Endothelial cell of umbilical vein (primary cell): ENCODE measurements at regions not wholly inside any gene's neighbourhood (a gene's known extent, or its start where the extent isn't known, plus 50 kb on each side); places are given as distances from the start of the nearest gene placed in this dataset.

Experiments
- EZH2 ChIP-seq: IDR thresholded peaks from 2 replicates; pipeline ENCODE4 v1.6.1; 2012; ENCODE audit warnings: borderline replicate concordance, low read depth, mild to moderate bottlenecking, moderate library complexity, low read length, inconsistent platforms; ENCODE audit not compliant: severe bottlenecking
- FOS ChIP-seq: IDR thresholded peaks from 2 replicates; pipeline ENCODE4 v1.6.1; 2011; ENCODE audit warnings: mild to moderate bottlenecking, low read length, moderate library complexity, borderline replicate concordance; ENCODE audit not compliant: insufficient read depth
- GATA2 ChIP-seq: IDR thresholded peaks from 2 replicates; pipeline ENCODE4 v1.7.0; 2011; ENCODE audit warnings: low read depth, mild to moderate bottlenecking, moderate library complexity, mixed read lengths, low read length; ENCODE audit not compliant: insufficient read length, insufficient read depth
- MYC ChIP-seq: IDR thresholded peaks from one replicate; pipeline ENCODE4 v1.6.1; 2011; ENCODE audit warnings: mild to moderate bottlenecking, low read depth, low read length
- POLR2A ChIP-seq: IDR thresholded peaks from 2 replicates; pipeline ENCODE4 v1.6.1; 2012; ENCODE audit warnings: low read depth, mild to moderate bottlenecking, control low read depth, low read length
- POLR2AphosphoS5 ChIP-seq: IDR thresholded peaks from 2 replicates; pipeline ENCODE4 v1.6.1; 2012; ENCODE audit warnings: low read depth, mild to moderate bottlenecking, control low read depth, low read length, moderate library complexity; ENCODE audit not compliant: insufficient read depth
- TF ChIP-seq, protein P1 (sequence below), 2 donors: IDR thresholded peaks; 1 replicate in 1 of 2; 2 replicates in 1 of 2; pipeline ENCODE4 v1.5.1; 2011; ENCODE audit warnings: low read length in 2 of 2, mild to moderate bottlenecking in 2 of 2, moderate library complexity in 2 of 2, control low read depth in 1 of 2, inconsistent platforms in 1 of 2, low read depth in 1 of 2; ENCODE audit not compliant: insufficient read depth in 1 of 2; ENCODE audit errors: extremely low read depth in 1 of 2

DNA sequence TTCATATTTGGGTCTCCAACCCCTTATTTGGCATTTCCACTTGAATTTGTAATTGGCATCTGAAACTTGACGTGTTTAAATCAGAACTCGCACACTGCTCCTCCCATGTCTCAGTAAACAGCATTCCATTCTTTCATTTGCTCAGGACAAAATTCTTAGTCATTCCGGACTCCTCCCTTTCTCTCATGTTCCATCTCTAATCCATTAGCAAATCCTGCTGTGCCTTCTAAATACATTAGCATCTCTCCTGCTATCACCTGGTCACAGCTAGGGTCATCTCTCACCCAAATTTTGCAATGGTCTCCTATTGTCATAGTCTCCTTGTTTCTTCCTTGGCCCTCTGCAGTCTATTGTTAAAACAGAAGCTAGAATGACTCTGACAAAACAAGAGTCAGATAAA is 119.9 kb upstream of the CADPS start:
- TF ChIP-seq, protein P1, sequence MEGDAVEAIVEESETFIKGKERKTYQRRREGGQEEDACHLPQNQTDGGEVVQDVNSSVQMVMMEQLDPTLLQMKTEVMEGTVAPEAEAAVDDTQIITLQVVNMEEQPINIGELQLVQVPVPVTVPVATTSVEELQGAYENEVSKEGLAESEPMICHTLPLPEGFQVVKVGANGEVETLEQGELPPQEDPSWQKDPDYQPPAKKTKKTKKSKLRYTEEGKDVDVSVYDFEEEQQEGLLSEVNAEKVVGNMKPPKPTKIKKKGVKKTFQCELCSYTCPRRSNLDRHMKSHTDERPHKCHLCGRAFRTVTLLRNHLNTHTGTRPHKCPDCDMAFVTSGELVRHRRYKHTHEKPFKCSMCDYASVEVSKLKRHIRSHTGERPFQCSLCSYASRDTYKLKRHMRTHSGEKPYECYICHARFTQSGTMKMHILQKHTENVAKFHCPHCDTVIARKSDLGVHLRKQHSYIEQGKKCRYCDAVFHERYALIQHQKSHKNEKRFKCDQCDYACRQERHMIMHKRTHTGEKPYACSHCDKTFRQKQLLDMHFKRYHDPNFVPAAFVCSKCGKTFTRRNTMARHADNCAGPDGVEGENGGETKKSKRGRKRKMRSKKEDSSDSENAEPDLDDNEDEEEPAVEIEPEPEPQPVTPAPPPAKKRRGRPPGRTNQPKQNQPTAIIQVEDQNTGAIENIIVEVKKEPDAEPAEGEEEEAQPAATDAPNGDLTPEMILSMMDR (IDR thresholded peaks at IDR 0.05; ENCODE audit: extremely low read depth in 1 of 2, insufficient read depth in 1 of 2, low read depth in 1 of 2, low read length in 2 of 2): no peak
- TF ChIP-seq POLR2AphosphoS5: no peak
- no peak for TF ChIP-seq EZH2
- TF ChIP-seq GATA2: no peak
- TF ChIP-seq POLR2A: no peak
- TF ChIP-seq MYC: no peak
- no peak for TF ChIP-seq FOS
